ENCODE measurements at regions not wholly inside any gene's neighbourhood (a gene's known extent, or its start where the extent isn't known, plus 50 kb on each side); places are given as distances from the start of the nearest gene placed in this dataset.

- Histone ChIP-seq H3K36me3 (ENCODE audit: insufficient read depth, low read length) (no peaks in the 10 kb centered on the region), H3K27me3 (ENCODE audit: insufficient read depth, low read length) (no peaks in the 10 kb centered on the region), H4K20me1 (ENCODE audit: insufficient read depth, low read length) (no peaks in the 10 kb centered on the region), H3K27ac (ENCODE audit: low read depth, low read length, poor library complexity, severe bottlenecking) (no peak overlapping the region), H3K79me2 (ENCODE audit: insufficient read depth, low read length) (no peaks in the 10 kb centered on the region), H3K9me2 (ENCODE audit: low read depth, low read length) (no peaks in the 10 kb centered on the region), H3F3A (ENCODE audit: insufficient read depth, low read length) (no peaks in the 10 kb centered on the region), H3K4me1 (ENCODE audit: insufficient read depth, low read length, severe bottlenecking) (no peaks in the 10 kb centered on the region), H3K4me2 (ENCODE audit: low read length) (no peak overlapping the region), H2AFZ (ENCODE audit: low read length) (no peak overlapping the region), H3K4me3 (ENCODE audit: low read depth, low read length, poor library complexity, severe bottlenecking) (no peak overlapping the region), H3K9me3 (ENCODE audit: low read length) (no peaks in the 10 kb centered on the region), H3K9ac (ENCODE audit: low read length) (no peak overlapping the region)
- TF ChIP-seq EZH2 (IDR thresholded peaks at IDR 0.05; ENCODE audit: borderline replicate concordance, low read length) = no peak
Measured at GRCh38 chr20:4370851-4371250, 121.8 kb upstream of the ADRA1D start.

- Histone ChIP-seq H3K4me3 (ENCODE audit: low read depth, low read length, poor library complexity, severe bottlenecking) (no peak overlapping the region), H3K9me3 (ENCODE audit: low read length) (no peaks in the 10 kb centered on the region), H3K27me3 (ENCODE audit: insufficient read depth, low read length) (no peaks in the 10 kb centered on the region), H3K9me2 (ENCODE audit: low read depth, low read length) (no peaks in the 10 kb centered on the region), H3K4me1 (ENCODE audit: insufficient read depth, low read length, severe bottlenecking) (no peaks in the 10 kb centered on the region), H2AFZ (ENCODE audit: low read length) (no peak overlapping the region), H3F3A (ENCODE audit: insufficient read depth, low read length) (no peaks in the 10 kb centered on the region), H3K79me2 (ENCODE audit: insufficient read depth, low read length) (no peaks in the 10 kb centered on the region), H3K27ac (ENCODE audit: low read depth, low read length, poor library complexity, severe bottlenecking) (no peak overlapping the region), H4K20me1 (ENCODE audit: insufficient read depth, low read length) (no peaks in the 10 kb centered on the region), H3K36me3 (ENCODE audit: insufficient read depth, low read length) (no peaks in the 10 kb centered on the region), H3K9ac (ENCODE audit: low read length) (no peak overlapping the region), H3K4me2 (ENCODE audit: low read length) (no peak overlapping the region)
- TF ChIP-seq CTCF (IDR thresholded peaks at IDR 0.05; ENCODE audit: low read length) (no peak), EZH2 (IDR thresholded peaks at IDR 0.05; ENCODE audit: borderline replicate concordance, low read length) (no peak)
Measured at GRCh38 chr20:4369798-4370124, 120.7 kb upstream of the ADRA1D start.

GRCh38 chr20:4369119-4369797 is 120.2 kb upstream of the ADRA1D start:
- H3K27ac ChIP-seq (ENCODE audit: low read depth, low read length, poor library complexity, severe bottlenecking) = no peak overlapping the region

More at GRCh38 chr20:4369119-4369797, 120.2 kb upstream of the ADRA1D start:
- no peaks in the 10 kb centered on the region for H4K20me1 ChIP-seq (ENCODE audit: insufficient read depth, low read length)
- no peak overlapping the region for H3K4me2 ChIP-seq (ENCODE audit: low read length)
- no peak for TF ChIP-seq EZH2 (IDR thresholded peaks at IDR 0.05; ENCODE audit: borderline replicate concordance, low read length)
- TF ChIP-seq CTCF (IDR thresholded peaks at IDR 0.05; ENCODE audit: low read length) = no peak
- no peaks in the 10 kb centered on the region for H3K27me3 ChIP-seq (ENCODE audit: insufficient read depth, low read length)
- no peaks in the 10 kb centered on the region for H3K9me3 ChIP-seq (ENCODE audit: low read length)
- H3K36me3 ChIP-seq (ENCODE audit: insufficient read depth, low read length) = no peaks in the 10 kb centered on the region
- H3K79me2 ChIP-seq (ENCODE audit: insufficient read depth, low read length) = no peaks in the 10 kb centered on the region
- no peaks in the 10 kb centered on the region for H3K4me1 ChIP-seq (ENCODE audit: insufficient read depth, low read length, severe bottlenecking)
- no peaks in the 10 kb centered on the region for H3F3A ChIP-seq (ENCODE audit: insufficient read depth, low read length)
- H3K9ac ChIP-seq (ENCODE audit: low read length) = no peak overlapping the region
- no peak overlapping the region for H3K4me3 ChIP-seq (ENCODE audit: low read depth, low read length, poor library complexity, severe bottlenecking)
- H3K9me2 ChIP-seq (ENCODE audit: low read depth, low read length) = no peaks in the 10 kb centered on the region
- no peak overlapping the region for H2AFZ ChIP-seq (ENCODE audit: low read length)
